SK-N-SH (cell line): ENCODE measurements at regions not wholly inside any gene's neighbourhood (a gene's known extent, or its start where the extent isn't known, plus 50 kb on each side); places are given as distances from the start of the nearest gene placed in this dataset.

Experiments
- CTCF ChIA-PET: fragments of 300-600, 350-600 bp; formaldehyde crosslinking; extraction: SDS; loops from one replicate; lab custom pipeline; 2021; lab: Yijun Ruan, JAX
- POLR2A ChIA-PET: fragments of 350-600 bp; sonication (Branson Sonifier 250); formaldehyde crosslinking; extraction: SDS; loops from one replicate; lab custom pipeline; 2020; ENCODE audit warnings: antibody characterized with exemption, inconsistent platforms; lab: Yijun Ruan, JAX
- DNase-seq: peaks from one replicate; pipeline ENCODE4 v3.0.0; 2012
- H2AFZ ChIP-seq: fragments of 200-600 bp; sonication (generic); 2 replicates; pipeline ENCODE4 v1.8.1; 2016; ENCODE audit warnings: antibody characterized with exemption, mild to moderate bottlenecking, low read depth
- H3F3A ChIP-seq: fragments of 200-600 bp; sonication (generic); replicated peaks from 2 replicates; pipeline ENCODE3; 2016; ENCODE audit warnings: antibody characterized with exemption, mild to moderate bottlenecking; ENCODE audit not compliant: insufficient read depth
- H3K27ac ChIP-seq, 2 experiments: fragments of 200-500 bp in 1 of 2; fragments of 200-600 bp in 1 of 2; sonication (Bioruptor generic) in 1 of 2; sonication (generic), shearing (Covaris generic) in 1 of 2; 2 replicates each; pipeline versions ENCODE4 v1.5.1 to v1.6.1; 2014 to 2016; ENCODE audit warnings: low read depth in 2 of 2, inconsistent platforms in 1 of 2, low read length in 1 of 2, mild to moderate bottlenecking in 1 of 2, mixed read lengths in 1 of 2
- H3K27me3 ChIP-seq: fragments of 200-600 bp; sonication (generic), shearing (Covaris generic); 2 replicates; pipeline ENCODE4 v1.6.1; 2016; ENCODE audit warnings: mixed run types; ENCODE audit not compliant: insufficient read depth
- H3K36me3 ChIP-seq, 2 experiments: fragments of 200-500 bp in 1 of 2; fragments of 200-600 bp in 1 of 2; sonication (Bioruptor generic) in 1 of 2; sonication (generic) in 1 of 2; replicated peaks in 1 of 2; 2 replicates each; pipeline versions ENCODE3 to v1.5.1; 2014 to 2016; ENCODE audit warnings: low read length in 1 of 2, mild to moderate bottlenecking in 1 of 2; ENCODE audit not compliant: insufficient read depth in 2 of 2, control insufficient read depth in 1 of 2
- H3K4me1 ChIP-seq, 2 experiments: fragments of 200-500 bp in 1 of 2; fragments of 200-600 bp in 1 of 2; sonication (Bioruptor generic) in 1 of 2; sonication (generic), shearing (Covaris generic) in 1 of 2; 2 replicates each; pipeline versions ENCODE4 v1.5.1 to v1.6.1; 2014 to 2016; ENCODE audit warnings: low read depth in 1 of 2, low read length in 1 of 2, mixed run types in 1 of 2; ENCODE audit not compliant: insufficient read depth in 2 of 2, control insufficient read depth in 1 of 2
- H3K4me2 ChIP-seq: fragments of 200-600 bp; sonication (generic), shearing (Covaris generic); 2 replicates; pipeline ENCODE4 v1.6.1; 2017; ENCODE audit warnings: mixed run types
- H3K4me3 ChIP-seq, 2 experiments: fragments of 200-500 bp in 1 of 2; fragments of 200-600 bp in 1 of 2; sonication (Bioruptor generic) in 1 of 2; sonication (generic), shearing (Covaris generic) in 1 of 2; 2 replicates each; pipeline versions ENCODE4 v1.5.1 to v1.8.1; 2014 to 2016; ENCODE audit warnings: low read depth in 2 of 2, inconsistent platforms in 1 of 2, low read length in 1 of 2, mild to moderate bottlenecking in 1 of 2, mixed read lengths in 1 of 2, moderate library complexity in 1 of 2
- H3K79me2 ChIP-seq: fragments of 200-600 bp; sonication (generic); 2 replicates; pipeline ENCODE4 v1.8.1; 2017; ENCODE audit warnings: mild to moderate bottlenecking; ENCODE audit not compliant: insufficient read depth
- H3K9ac ChIP-seq: fragments of 200-600 bp; sonication (generic); 2 replicates; pipeline ENCODE4 v1.6.1; 2017; ENCODE audit warnings: mixed run types
- H3K9me2 ChIP-seq: fragments of 200-600 bp; sonication (generic); 2 replicates; pipeline ENCODE4 v1.6.1; 2017; ENCODE audit warnings: mixed run types
- H3K9me3 ChIP-seq: fragments of 200-600 bp; sonication (generic); 2 replicates; pipeline ENCODE4 v1.6.1; 2017; ENCODE audit warnings: mixed run types, mild to moderate bottlenecking, moderate library complexity
- H4K20me1 ChIP-seq: fragments of 200-600 bp; sonication (generic); 2 replicates; pipeline ENCODE4 v1.6.1; 2017; ENCODE audit warnings: mild to moderate bottlenecking, mixed run types; ENCODE audit not compliant: insufficient read depth
- CHD2 ChIP-seq: fragments of 150-350 bp; IDR thresholded peaks from 2 replicates; pipeline ENCODE4 v1.6.1; 2018; ENCODE audit warnings: low read length; ENCODE audit not compliant: partially characterized antibody
- ELF1 ChIP-seq: IDR thresholded peaks from 2 replicates; pipeline ENCODE4 v1.4.0; 2012
- EZH2phosphoT487 ChIP-seq: fragments of 200-600 bp; sonication (generic); IDR thresholded peaks from 2 replicates; pipeline ENCODE4 v1.6.1; 2017; ENCODE audit warnings: low read depth, mixed run types, mild to moderate bottlenecking, antibody characterized with exemption, moderate library complexity, borderline replicate concordance
- FOSL2 ChIP-seq: IDR thresholded peaks from 2 replicates; pipeline ENCODE4 v1.4.0; 2012; ENCODE audit warnings: low read depth, mild to moderate bottlenecking, moderate library complexity, borderline replicate concordance
- GABPA ChIP-seq: IDR thresholded peaks from 2 replicates; pipeline ENCODE4 v1.4.0; 2012; ENCODE audit warnings: low read depth, mild to moderate bottlenecking
- JUND ChIP-seq: IDR thresholded peaks from 2 replicates; pipeline ENCODE4 v1.4.0; 2012
- NFIC ChIP-seq: IDR thresholded peaks from 2 replicates; pipeline ENCODE4 v1.4.0; 2012; ENCODE audit warnings: borderline replicate concordance
- NRF1 ChIP-seq: IDR thresholded peaks from 2 replicates; pipeline ENCODE4 v1.6.1; 2012; ENCODE audit warnings: low read depth, mild to moderate bottlenecking, low read length
- RAD21 ChIP-seq: IDR thresholded peaks from 2 replicates; pipeline ENCODE4 v1.6.1; 2012; ENCODE audit warnings: mild to moderate bottlenecking, low read length
- RFX5 ChIP-seq: IDR thresholded peaks from 2 replicates; pipeline ENCODE4 v1.6.1; 2012; ENCODE audit warnings: mild to moderate bottlenecking, improper control_type of control experiment, low read length
- RXRA ChIP-seq: IDR thresholded peaks from 2 replicates; pipeline ENCODE4 v1.4.0; 2012; ENCODE audit warnings: low read depth, mild to moderate bottlenecking, borderline replicate concordance
- SIN3A ChIP-seq: IDR thresholded peaks from 2 replicates; pipeline ENCODE4 v1.6.1; 2012; ENCODE audit warnings: low read depth, mild to moderate bottlenecking, low read length, moderate library complexity, borderline replicate concordance
- SMC3 ChIP-seq: IDR thresholded peaks from 2 replicates; pipeline ENCODE4 v1.6.1; 2012; ENCODE audit warnings: low read depth, low read length, improper control_type of control experiment
- TAF1 ChIP-seq: IDR thresholded peaks from 2 replicates; pipeline ENCODE4 v1.6.1; 2012; ENCODE audit warnings: low read depth, mild to moderate bottlenecking, low read length, moderate library complexity, borderline replicate concordance
- TCF12 ChIP-seq: IDR thresholded peaks from 2 replicates; pipeline ENCODE4 v1.4.0; 2012
- YY1 ChIP-seq: IDR thresholded peaks from 2 replicates; pipeline ENCODE4 v1.4.0; 2012; ENCODE audit warnings: low read depth, mild to moderate bottlenecking
- WGBS: methylation state at CpG from one replicate; pipeline ENCODE4 v1.1.6; 2017; ENCODE audit warnings: low lambda C conversion rate; 5-methylcytosine and 5-hydroxymethylcytosine counted together

DNA sequence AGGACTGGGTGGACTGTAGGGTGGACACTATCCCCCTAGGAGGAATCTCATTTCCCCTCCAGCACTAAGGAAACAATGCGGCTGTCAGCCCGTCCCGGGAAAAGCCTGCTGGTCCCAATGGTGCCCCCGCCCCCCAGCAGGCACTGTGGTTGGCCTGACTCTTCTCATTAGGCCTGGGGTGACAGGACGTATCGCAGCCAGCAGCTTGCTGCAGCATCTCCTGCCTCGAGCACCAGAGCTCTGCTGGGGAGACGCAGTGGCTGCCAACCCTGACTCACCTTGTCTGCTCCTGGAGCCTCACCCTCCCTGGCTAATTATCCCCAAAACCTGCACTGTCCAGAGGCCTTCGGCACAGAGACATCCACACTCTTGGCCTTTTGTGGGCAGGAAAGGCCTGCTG lies 115.1 kb upstream of the GJB5 start:
- POLR2A ChIA-PET, result no interaction called here
- Histone ChIP-seq H3K4me2 (no peak overlapping the region), H3K4me1 (peaks cover 0 to 11% of the 10 kb centered on the region in 2 experiments; a peak in 1 of 4 replicates), H3K9me2 (no peaks in the 10 kb centered on the region), H4K20me1 (no peaks in the 10 kb centered on the region), H3K27ac (0 out of 4 replicates have a peak overlapping the region, but pooled peaks of 1 of the 2 experiments have one; percentile 5), H3K27me3 (no peaks in the 10 kb centered on the region), H3K4me3 (no peak overlapping the region), H3K79me2 (no peaks in the 10 kb centered on the region), H3K36me3 (no peaks in the 10 kb centered on the region), H3K9ac (no peak overlapping the region), H2AFZ (no peak overlapping the region), H3F3A (no peaks in the 10 kb centered on the region), H3K9me3 (no peaks in the 10 kb centered on the region)
- WGBS, result 0% methylated on average over 1 of the region's 9 CpGs
- CTCF ChIA-PET, result interaction anchor here (1.4 to 1.5 kb wide), 2 partner anchors 103 to 476 kb away, joined by 3 to 5 read pairs; no protein-coding TSS in a partner anchor
- peak; percentile 60 for DNase-seq
- TF ChIP-seq RXRA (no peak), CHD2 (peak; percentile 19)

DNA sequence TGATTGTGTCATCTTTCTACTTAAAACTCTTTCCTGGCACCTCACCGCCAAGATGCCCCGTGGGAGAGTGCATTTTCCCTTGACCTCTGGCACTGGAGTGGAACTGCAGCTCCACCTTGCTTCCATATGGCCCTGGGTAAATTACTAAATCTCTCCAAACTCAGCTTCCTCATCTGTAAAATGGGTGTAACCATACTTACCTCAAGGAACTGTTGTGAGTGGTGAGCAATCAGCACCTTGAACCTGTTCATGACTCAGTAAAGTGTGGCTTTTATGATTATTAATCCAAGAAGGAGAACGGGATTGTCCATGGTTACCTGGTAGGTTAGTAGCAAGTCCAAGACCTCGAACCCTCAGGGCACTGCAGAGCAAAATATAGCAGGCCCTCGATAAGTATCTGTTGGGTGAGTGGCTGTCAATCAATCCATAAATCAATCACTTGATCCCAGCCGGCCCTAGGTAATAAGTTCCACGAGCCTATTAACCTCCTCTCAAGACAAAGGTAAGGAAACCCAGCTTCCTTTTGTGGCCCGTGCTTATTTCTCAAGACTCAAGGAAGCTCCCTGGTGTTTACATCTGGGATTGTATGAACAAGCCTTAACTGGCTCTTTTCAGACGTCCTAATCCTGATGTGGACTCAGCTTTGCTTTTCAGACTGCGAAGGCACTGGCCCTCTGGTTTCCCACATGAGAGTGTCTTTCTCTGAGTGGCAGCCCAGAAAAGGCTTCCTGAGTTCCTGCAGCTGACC lies 114.0 kb upstream of the GJB5 start:
- no peaks in the 10 kb centered on the region for H3K9me3 ChIP-seq
- CTCF ChIA-PET, result interaction anchor here (1.3 to 1.5 kb wide), 2 partner anchors 102 to 478 kb away, joined by 3 read pairs; no protein-coding TSS in a partner anchor
- TF ChIP-seq ELF1 (no peak), EZH2phosphoT487 (no peak), TCF12 (no peak), RFX5 (no peak), SMC3 (no peak), JUND (no peak), YY1 (no peak), FOSL2 (no peak), GABPA (no peak), TAF1 (no peak), NFIC (no peak), SIN3A (no peak), NRF1 (no peak), RAD21 (no peak)

More for the DNA sequence above, 114.0 kb upstream of the GJB5 start:
- WGBS, result 23% methylated on average over 8 of the region's 10 CpGs
- no peak overlapping the region for H3K9ac ChIP-seq
- H3K79me2 ChIP-seq, result no peaks in the 10 kb centered on the region
- no peak for DNase-seq
- H2AFZ ChIP-seq, result no peak overlapping the region
- H4K20me1 ChIP-seq, result no peaks in the 10 kb centered on the region
- H3K4me1 ChIP-seq, result peaks cover 0 to 11% of the 10 kb centered on the region in 2 experiments; a peak in 1 of 4 replicates
- H3K4me2 ChIP-seq, result no peak overlapping the region
- H3K27ac ChIP-seq, result no peak overlapping the region
- H3K4me3 ChIP-seq, result no peak overlapping the region
- H3F3A ChIP-seq, result no peaks in the 10 kb centered on the region
- POLR2A ChIA-PET, result no interaction called here
- no peaks in the 10 kb centered on the region for H3K36me3 ChIP-seq
- H3K27me3 ChIP-seq, result no peaks in the 10 kb centered on the region
- no peaks in the 10 kb centered on the region for H3K9me2 ChIP-seq
